Lower lobe of right lung (tissue), 2 donors: ENCODE measurements at regions not wholly inside any gene's neighbourhood (a gene's known extent, or its start where the extent isn't known, plus 50 kb on each side); places are given as distances from the start of the nearest gene placed in this dataset.
"Not testable (repeated sequence)": the region's sequence is repeated elsewhere in the genome, so short reads cannot be mapped to it uniquely, and the experiment has no call there.

Experiments
- ATAC-seq, 2 donors: fragments of 200-7000 bp; cut with Tn5 transposase; one replicate each; pipeline ENCODE4 v1.9.1; 2020 to 2022; ENCODE audit warnings: mild to moderate bottlenecking in 2 of 2, moderate library complexity in 2 of 2
- DNase-seq: peaks from one replicate; pipeline ENCODE4 v3.0.0-alpha.2; 2020
- H3K27ac ChIP-seq: fragments of 200-600 bp; one replicate; pipeline ENCODE4 v1.8.0; 2022
- H3K27me3 ChIP-seq: fragments of 200-600 bp; one replicate; pipeline ENCODE4 v1.8.0; 2022; ENCODE audit warnings: low read depth
- H3K36me3 ChIP-seq: fragments of 200-600 bp; one replicate; pipeline ENCODE4 v1.8.0; 2022; ENCODE audit warnings: mild to moderate bottlenecking
- H3K4me1 ChIP-seq: fragments of 200-600 bp; one replicate; pipeline ENCODE4 v1.8.0; 2022
- H3K4me3 ChIP-seq: fragments of 200-600 bp; one replicate; pipeline ENCODE4 v1.8.0; 2022; ENCODE audit warnings: mild to moderate bottlenecking
- H3K9me3 ChIP-seq: fragments of 200-600 bp; one replicate; pipeline ENCODE4 v1.8.0; 2022
- CTCF ChIP-seq: fragments of 200-600 bp; IDR thresholded peaks from one replicate; pipeline ENCODE4 v1.8.0; 2022; ENCODE audit warnings: antibody characterized with exemption, mild to moderate bottlenecking
- intact Hi-C: fragments of 100-400 bp; cut with DNase I; formaldehyde crosslinking; loops from one replicate; pipeline ENCODE4 v1.11.0; 2022
- donor health status: DM: no; HTN: yes; CAD: no; lungs with severe emphysema.

- Histone ChIP-seq H3K9me3 (no peaks in the 10 kb centered on the region), H3K36me3 (no peaks in the 10 kb centered on the region), H3K27ac (no peak overlapping the region), H3K27me3 (peaks cover 8% of the 10 kb centered on the region), H3K4me3 (no peak overlapping the region), H3K4me1 (no peaks in the 10 kb centered on the region)
- intact Hi-C loops, result no loop called here
- DNase-seq (no peak), ATAC-seq (no peak)
- no peak for TF ChIP-seq CTCF
Observed at GRCh38 chr2:234157817-234158588, 107.5 kb downstream of the SPP2 start.

GRCh38 chr2:234156326-234156725, 105.8 kb downstream of the SPP2 start:
- no peak for ATAC-seq
- H3K36me3 ChIP-seq, result no peaks in the 10 kb centered on the region
- H3K27ac ChIP-seq, result no peak overlapping the region
- no peaks in the 10 kb centered on the region for H3K4me1 ChIP-seq
- H3K9me3 ChIP-seq, result no peaks in the 10 kb centered on the region
- no peak overlapping the region for H3K4me3 ChIP-seq
- intact Hi-C loops, result no loop called here
- no peak for TF ChIP-seq CTCF
- DNase-seq, result no peak
- peaks cover 8% of the 10 kb centered on the region for H3K27me3 ChIP-seq

- H3K9me3 ChIP-seq, H3K36me3 ChIP-seq, H3K27ac ChIP-seq, ATAC-seq, H3K4me3 ChIP-seq, intact Hi-C loops, H3K4me1 ChIP-seq, H3K27me3 ChIP-seq, DNase-seq: not testable (repeated sequence)
Observed at GRCh38 chr2:234152835-234153234, 102.3 kb downstream of the SPP2 start.

GRCh38 chr2:234147335-234147861, 96.9 kb downstream of the SPP2 start:
- Histone ChIP-seq H3K4me3 (no peak overlapping the region), H3K36me3 (no peaks in the 10 kb centered on the region), H3K4me1 (no peaks in the 10 kb centered on the region), H3K27me3 (no peaks in the 10 kb centered on the region), H3K27ac (no peak overlapping the region), H3K9me3 (no peaks in the 10 kb centered on the region)
- intact Hi-C loops, result no loop called here
- DNase-seq (no peak), ATAC-seq (no peak)
- no peak for TF ChIP-seq CTCF

- H3K27ac ChIP-seq, result no peak overlapping the region
- H3K36me3 ChIP-seq, result no peaks in the 10 kb centered on the region
- no peak for TF ChIP-seq CTCF
- ATAC-seq, result no peak
- H3K4me1 ChIP-seq, result no peaks in the 10 kb centered on the region
- no peak for DNase-seq
- no peak overlapping the region for H3K4me3 ChIP-seq
- no peaks in the 10 kb centered on the region for H3K27me3 ChIP-seq
- intact Hi-C loops, result no loop called here
- no peaks in the 10 kb centered on the region for H3K9me3 ChIP-seq
Observed at GRCh38 chr2:234146087-234146826, 95.8 kb downstream of the SPP2 start.

- ATAC-seq, result no peak
Observed at GRCh38 chr2:234145511-234145910, 95.0 kb downstream of the SPP2 start.

More at GRCh38 chr2:234145511-234145910, 95.0 kb downstream of the SPP2 start:
- Histone ChIP-seq H3K4me3 (no peak overlapping the region), H3K27me3 (no peaks in the 10 kb centered on the region), H3K4me1 (no peaks in the 10 kb centered on the region), H3K36me3 (no peaks in the 10 kb centered on the region), H3K27ac (no peak overlapping the region), H3K9me3 (no peaks in the 10 kb centered on the region)
- intact Hi-C loops, result no loop called here
- no peak for DNase-seq
- no peak for TF ChIP-seq CTCF
